OCI-LY1 (cell line): ENCODE measurements at regions not wholly inside any gene's neighbourhood (a gene's known extent, or its start where the extent isn't known, plus 50 kb on each side); places are given as distances from the start of the nearest gene placed in this dataset.
"Not testable (repeated sequence)": the region's sequence is repeated elsewhere in the genome, so short reads cannot be mapped to it uniquely, and the experiment has no call there.

Source experiments
- H2AFZ ChIP-seq: fragments of 200-600 bp; sonication (generic), shearing (Covaris generic); 2 replicates; pipeline ENCODE4 v1.6.0; 2014; ENCODE audit warnings: antibody characterized with exemption, mild to moderate bottlenecking, low read length
- H3F3A ChIP-seq: fragments of 200-600 bp; sonication (generic), shearing (Covaris generic); 2 replicates; pipeline ENCODE4 v1.6.0; 2014; ENCODE audit warnings: mild to moderate bottlenecking, antibody characterized with exemption, low read length, moderate library complexity; ENCODE audit not compliant: insufficient read depth
- H3K27ac ChIP-seq: fragments of 200-600 bp; sonication (generic); 2 replicates; pipeline ENCODE4 v1.5.1; 2014; ENCODE audit warnings: low read length, mixed run types, mild to moderate bottlenecking, low read depth; ENCODE audit not compliant: poor library complexity, severe bottlenecking
- H3K27me3 ChIP-seq: fragments of 200-600 bp; sonication (generic); 2 replicates; pipeline ENCODE4 v1.6.0; 2014; ENCODE audit warnings: antibody characterized with exemption, mild to moderate bottlenecking, low read length, moderate library complexity; ENCODE audit not compliant: insufficient read depth
- H3K36me3 ChIP-seq: fragments of 200-600 bp; sonication (generic); 2 replicates; pipeline ENCODE4 v1.6.1; 2014; ENCODE audit warnings: mild to moderate bottlenecking, antibody characterized with exemption, low read length, moderate library complexity, mixed read lengths; ENCODE audit not compliant: insufficient read depth
- H3K4me1 ChIP-seq: fragments of 200-600 bp; sonication (generic); 2 replicates; pipeline ENCODE4 v1.5.1; 2014; ENCODE audit warnings: mild to moderate bottlenecking, low read length, moderate library complexity; ENCODE audit not compliant: insufficient read depth, severe bottlenecking
- H3K4me2 ChIP-seq: fragments of 200-600 bp; sonication (generic), shearing (Covaris generic); 2 replicates; pipeline ENCODE4 v1.6.1; 2014; ENCODE audit warnings: low read length
- H3K4me3 ChIP-seq: fragments of 200-600 bp; sonication (generic); 2 replicates; pipeline ENCODE4 v1.5.1; 2014; ENCODE audit warnings: low read length, low read depth, mild to moderate bottlenecking, mixed read lengths; ENCODE audit not compliant: poor library complexity, severe bottlenecking
- H3K79me2 ChIP-seq: fragments of 200-600 bp; shearing (Covaris generic); 2 replicates; pipeline ENCODE4 v1.6.1; 2016; ENCODE audit warnings: mixed run types, low read length, mixed read lengths; ENCODE audit not compliant: insufficient read depth
- H3K9ac ChIP-seq: fragments of 200-600 bp; sonication (generic), shearing (Covaris generic); 2 replicates; pipeline ENCODE4 v1.6.1; 2014; ENCODE audit warnings: mild to moderate bottlenecking, low read length, mixed read lengths
- H3K9me2 ChIP-seq: fragments of 200-600 bp; sonication (generic), shearing (Covaris generic); 2 replicates; pipeline ENCODE4 v1.6.1; 2014; ENCODE audit warnings: low read depth, mild to moderate bottlenecking, low read length, mixed read lengths
- H3K9me3 ChIP-seq: fragments of 200-600 bp; shearing (Covaris generic); 2 replicates; pipeline ENCODE4 v1.6.1; 2014; ENCODE audit warnings: low read length, mixed read lengths
- H4K20me1 ChIP-seq: fragments of 200-600 bp; sonication (generic), shearing (Covaris generic); 2 replicates; pipeline ENCODE4 v1.6.0; 2016; ENCODE audit warnings: mild to moderate bottlenecking, low read length; ENCODE audit not compliant: insufficient read depth
- CTCF ChIP-seq: fragments of 200-600 bp; sonication (generic), shearing (Covaris generic); IDR thresholded peaks from 2 replicates; pipeline ENCODE4 v1.5.1; 2017; ENCODE audit warnings: mild to moderate bottlenecking, antibody characterized with exemption, low read length, moderate library complexity, mixed read lengths
- EZH2 ChIP-seq: fragments of 200-600 bp; sonication (generic), shearing (Covaris generic); IDR thresholded peaks from 2 replicates; pipeline ENCODE4 v1.8.0; 2017; ENCODE audit warnings: borderline replicate concordance, mixed run types, mild to moderate bottlenecking, antibody characterized with exemption, low read length, moderate library complexity, mixed read lengths

- H3K4me1 ChIP-seq, H3K27ac ChIP-seq, H3F3A ChIP-seq, H3K79me2 ChIP-seq, H3K9ac ChIP-seq, H3K4me2 ChIP-seq, H3K27me3 ChIP-seq, H2AFZ ChIP-seq, H3K9me3 ChIP-seq, H3K4me3 ChIP-seq, H4K20me1 ChIP-seq, H3K9me2 ChIP-seq, H3K36me3 ChIP-seq: not testable (repeated sequence)
Observed at GRCh38 chr18:15003636-15004269, 255.8 kb downstream of the ANKRD30B start.

- H3F3A ChIP-seq, H2AFZ ChIP-seq, H3K9me3 ChIP-seq, H3K4me3 ChIP-seq, H3K27ac ChIP-seq, H3K9ac ChIP-seq, H3K36me3 ChIP-seq, H3K4me1 ChIP-seq, H3K27me3 ChIP-seq, H3K9me2 ChIP-seq, H3K4me2 ChIP-seq, H3K79me2 ChIP-seq, H4K20me1 ChIP-seq: not testable (repeated sequence)
Observed at GRCh38 chr18:15004270-15004973, 256.4 kb downstream of the ANKRD30B start.

- no peak for TF ChIP-seq CTCF
- no peak for TF ChIP-seq EZH2
- Histone ChIP-seq H3K4me3 (no peak overlapping the region), H2AFZ (no peak overlapping the region)
Observed at GRCh38 chr18:15005313-15006130, 257.6 kb downstream of the ANKRD30B start.

GRCh38 chr18:15006616-15007015 lies 258.6 kb downstream of the ANKRD30B start:
- not testable (repeated sequence) for H3K4me2 ChIP-seq, H3F3A ChIP-seq, H3K79me2 ChIP-seq, H3K9me2 ChIP-seq, H3K27me3 ChIP-seq, H3K4me3 ChIP-seq, H3K9ac ChIP-seq, H3K4me1 ChIP-seq, H3K9me3 ChIP-seq, H3K27ac ChIP-seq, H3K36me3 ChIP-seq, H2AFZ ChIP-seq, H4K20me1 ChIP-seq

More at GRCh38 chr18:15005313-15006130, 257.6 kb downstream of the ANKRD30B start:
- no peaks in the 10 kb centered on the region for H3K36me3 ChIP-seq
- no peak overlapping the region for H3K27ac ChIP-seq
- H3F3A ChIP-seq: no peaks in the 10 kb centered on the region
- H3K9me2 ChIP-seq: no peaks in the 10 kb centered on the region
- no peaks in the 10 kb centered on the region for H3K79me2 ChIP-seq
- H3K9me3 ChIP-seq: no peaks in the 10 kb centered on the region
- no peak overlapping the region for H3K4me2 ChIP-seq
- no peaks in the 10 kb centered on the region for H3K27me3 ChIP-seq
- H3K9ac ChIP-seq: no peak overlapping the region
- no peaks in the 10 kb centered on the region for H3K4me1 ChIP-seq
- H4K20me1 ChIP-seq: no peaks in the 10 kb centered on the region

GRCh38 chr18:15026041-15026440 lies 278.1 kb downstream of the ANKRD30B start:
- not testable (repeated sequence) for H3K79me2 ChIP-seq, H2AFZ ChIP-seq, H3K4me3 ChIP-seq, H3K27ac ChIP-seq, H3F3A ChIP-seq, H3K36me3 ChIP-seq, H3K27me3 ChIP-seq, H3K4me1 ChIP-seq, H3K9me2 ChIP-seq, H3K9me3 ChIP-seq, H3K4me2 ChIP-seq, H3K9ac ChIP-seq, H4K20me1 ChIP-seq
